Heart right ventricle (tissue), 16 donors: ENCODE measurements at regions not wholly inside any gene's neighbourhood (a gene's known extent, or its start where the extent isn't known, plus 50 kb on each side); places are given as distances from the start of the nearest gene placed in this dataset.

Experiments used
- ATAC-seq, 8 donors: fragments of 200-7000 bp; cut with Tn5 transposase; one replicate each; pipeline ENCODE4 v1.9.1; 2020; ENCODE audit warnings: mild to moderate bottlenecking in 8 of 8, moderate library complexity in 8 of 8, moderate number of reproducible peaks in 1 of 8
- DNase-seq, 2 donors: peaks; one replicate each; pipeline ENCODE4 v3.0.0-alpha.2; 2020
- H3K27ac ChIP-seq, 10 donors: fragments of 200-600 bp; sonication (generic) in 2 of 10; one replicate each; pipeline versions ENCODE4 v1.5.0 to v1.8.0; 2020 to 2022; ENCODE audit warnings: mild to moderate bottlenecking in 3 of 10
- H3K27me3 ChIP-seq, 7 donors: fragments of 200-600 bp; one replicate each; pipeline ENCODE4 v1.8.0; 2021 to 2022; ENCODE audit warnings: mild to moderate bottlenecking in 2 of 7
- H3K36me3 ChIP-seq, 9 donors: fragments of 200-600 bp; sonication (generic) in 1 of 9; one replicate each; pipeline versions ENCODE4 v1.5.0 to v1.8.0; 2020 to 2022; ENCODE audit warnings: mild to moderate bottlenecking in 2 of 9
- H3K4me1 ChIP-seq, 9 donors: fragments of 200-600 bp; sonication (generic) in 1 of 9; one replicate each; pipeline versions ENCODE4 v1.5.0 to v1.8.0; 2020 to 2022; ENCODE audit warnings: mild to moderate bottlenecking in 4 of 9
- H3K4me3 ChIP-seq, 10 donors: fragments of 200-600 bp; sonication (generic) in 2 of 10; one replicate each; pipeline versions ENCODE4 v1.5.0 to v1.8.0; 2020 to 2022; ENCODE audit warnings: mild to moderate bottlenecking in 7 of 10, moderate library complexity in 2 of 10
- H3K9me3 ChIP-seq, 11 donors: fragments of 200-600 bp in 10 of 11; sonication (generic) in 2 of 11; one replicate each; pipeline versions ENCODE4 v1.5.0 to v1.8.0; 2013 to 2022; ENCODE audit warnings: mild to moderate bottlenecking in 2 of 11, control low read depth in 1 of 11, moderate library complexity in 1 of 11
- WGBS, 2 donors: extraction: QIAGEN DNeasy Blood & Tissue Kit; methylation state at CpG; one replicate each; pipeline ENCODE4 v1.1.7; 2013; ENCODE audit warnings: inconsistent platforms in 1 of 2; 5-methylcytosine and 5-hydroxymethylcytosine counted together
- intact Hi-C, 10 donors: fragments of 100-400 bp; cut with DNase I; formaldehyde crosslinking; loops; one replicate each; pipeline versions ENCODE4 v1.11.1 to v1.14.2; 2022
- TF ChIP-seq, protein P1 (sequence below), 9 donors: fragments of 200-600 bp; sonication (generic) in 2 of 9; IDR thresholded peaks; one replicate each; pipeline versions ENCODE4 v1.5.0 to v1.8.0; 2021 to 2022; ENCODE audit warnings: antibody characterized with exemption in 9 of 9, mild to moderate bottlenecking in 5 of 9, moderate library complexity in 1 of 9
- donor health status: Arrhythmogenic right ventricular cardiomyopathy.
- donor health status: ischemic (EF 13 %, LVEDD 7.1; RV severe dilation, severe dysfunction).
- donor health status: healthy with polysubstance abuse.
- donor health status: DM: no; HTN: yes; CAD: no.
- donor health status: DM: no; HTN: no; CAD: no.
- donor health status: ischemic (EF 25% LVEDD 6.9; RV normal size, moderate dysfunction).
- donor health status: ischemic (EF 25% LVEDD 5.7; RV mildly dilated, moderate dysfunction).
- donor health status: healthy.
- donor health status: DM: yes; HTN: yes; CAD: no.
- donor health status: Ischemic cardiomyopathy.
- donor health status: ischemic (EF 35%, LVEDD 5.7; RV mildly dilated, moderate dysfunction).
- donor health status: nonischemic (EF 11% LVEDD 7.7; RV severe dilation, severe dysfunction).
- donor health status: DM: yes; HTN: yes; CAD: no.
- donor health status: PGD.
- donor health status: ischemic (EF 29% LVEDD 5.4; RV normal size, mild dysfunction).
- donor health status: nonischemic (EF 23%, LVEDD 6.1; RV moderate dilation, normal function).

DNA sequence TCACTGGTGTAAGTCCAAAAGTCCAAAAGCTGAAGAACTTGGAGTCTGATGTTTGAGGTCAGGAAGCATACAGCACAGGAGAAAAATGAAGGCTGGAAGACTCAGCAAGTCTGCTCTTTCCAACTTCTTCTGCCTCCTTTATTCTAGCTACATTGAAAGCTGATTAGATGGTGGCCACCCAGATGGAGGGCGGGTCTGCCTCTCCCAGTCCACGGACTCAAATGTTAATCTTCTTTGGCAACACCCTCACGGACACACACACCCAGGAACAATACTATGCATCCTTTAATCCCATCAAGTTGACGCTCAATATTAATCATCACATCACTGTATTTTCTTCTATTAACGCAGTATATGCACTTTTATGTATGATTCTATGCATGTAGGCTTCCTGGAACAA is 931.6 kb upstream of the GRIA3 start:
- WGBS, 2 donors = 79 to 81% methylated on average over 5 of the region's 5 CpGs
- H3K4me3 ChIP-seq = no peak overlapping the region
- no peaks in the 10 kb centered on the region for H3K4me1 ChIP-seq
- TF ChIP-seq, protein P1, sequence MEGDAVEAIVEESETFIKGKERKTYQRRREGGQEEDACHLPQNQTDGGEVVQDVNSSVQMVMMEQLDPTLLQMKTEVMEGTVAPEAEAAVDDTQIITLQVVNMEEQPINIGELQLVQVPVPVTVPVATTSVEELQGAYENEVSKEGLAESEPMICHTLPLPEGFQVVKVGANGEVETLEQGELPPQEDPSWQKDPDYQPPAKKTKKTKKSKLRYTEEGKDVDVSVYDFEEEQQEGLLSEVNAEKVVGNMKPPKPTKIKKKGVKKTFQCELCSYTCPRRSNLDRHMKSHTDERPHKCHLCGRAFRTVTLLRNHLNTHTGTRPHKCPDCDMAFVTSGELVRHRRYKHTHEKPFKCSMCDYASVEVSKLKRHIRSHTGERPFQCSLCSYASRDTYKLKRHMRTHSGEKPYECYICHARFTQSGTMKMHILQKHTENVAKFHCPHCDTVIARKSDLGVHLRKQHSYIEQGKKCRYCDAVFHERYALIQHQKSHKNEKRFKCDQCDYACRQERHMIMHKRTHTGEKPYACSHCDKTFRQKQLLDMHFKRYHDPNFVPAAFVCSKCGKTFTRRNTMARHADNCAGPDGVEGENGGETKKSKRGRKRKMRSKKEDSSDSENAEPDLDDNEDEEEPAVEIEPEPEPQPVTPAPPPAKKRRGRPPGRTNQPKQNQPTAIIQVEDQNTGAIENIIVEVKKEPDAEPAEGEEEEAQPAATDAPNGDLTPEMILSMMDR (IDR thresholded peaks at IDR 0.05) = no peak
- DNase-seq (no peak), ATAC-seq (no peak)
- no peaks in the 10 kb centered on the region for H3K36me3 ChIP-seq
- no peaks in the 10 kb centered on the region for H3K9me3 ChIP-seq
- intact Hi-C loops = loop anchor here in 1 of 10 donors (5.0 kb wide), 1 partner anchor 1055 kb away; no protein-coding TSS in a partner anchor
- no peaks in the 10 kb centered on the region for H3K27me3 ChIP-seq
- no peak overlapping the region for H3K27ac ChIP-seq

DNA sequence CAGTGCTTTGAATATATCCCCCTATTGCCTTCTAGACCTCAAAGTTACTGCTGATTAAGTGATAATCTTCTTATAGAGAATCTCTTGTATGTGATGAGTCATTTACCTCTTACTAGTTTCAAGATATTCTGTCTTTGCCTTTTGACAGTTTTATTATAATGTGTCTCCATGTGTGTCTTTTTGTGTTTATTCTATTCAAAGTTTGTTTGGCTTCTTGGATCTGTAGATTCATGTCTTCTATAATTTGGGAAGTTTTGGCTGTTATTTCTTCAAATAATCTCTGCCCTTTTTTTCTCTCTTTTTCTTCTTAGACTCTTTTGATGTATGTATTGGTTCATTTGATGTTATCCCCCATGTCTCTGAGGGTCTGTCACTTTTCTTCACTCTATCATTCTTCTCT is 915.7 kb upstream of the GRIA3 start:
- H3K9me3 ChIP-seq = peaks cover 0 to 27% (median 0%) of the 10 kb centered on the region in 11 donors
- no peaks in the 10 kb centered on the region for H3K36me3 ChIP-seq
- no peak overlapping the region for H3K27ac ChIP-seq
- intact Hi-C loops = no loop called here
- no peaks in the 10 kb centered on the region for H3K4me1 ChIP-seq
- TF ChIP-seq, protein P1 (IDR thresholded peaks at IDR 0.05) = no peak
- ATAC-seq (no peak), DNase-seq (no peak)
- H3K4me3 ChIP-seq = no peak overlapping the region
- H3K27me3 ChIP-seq = no peaks in the 10 kb centered on the region

DNA sequence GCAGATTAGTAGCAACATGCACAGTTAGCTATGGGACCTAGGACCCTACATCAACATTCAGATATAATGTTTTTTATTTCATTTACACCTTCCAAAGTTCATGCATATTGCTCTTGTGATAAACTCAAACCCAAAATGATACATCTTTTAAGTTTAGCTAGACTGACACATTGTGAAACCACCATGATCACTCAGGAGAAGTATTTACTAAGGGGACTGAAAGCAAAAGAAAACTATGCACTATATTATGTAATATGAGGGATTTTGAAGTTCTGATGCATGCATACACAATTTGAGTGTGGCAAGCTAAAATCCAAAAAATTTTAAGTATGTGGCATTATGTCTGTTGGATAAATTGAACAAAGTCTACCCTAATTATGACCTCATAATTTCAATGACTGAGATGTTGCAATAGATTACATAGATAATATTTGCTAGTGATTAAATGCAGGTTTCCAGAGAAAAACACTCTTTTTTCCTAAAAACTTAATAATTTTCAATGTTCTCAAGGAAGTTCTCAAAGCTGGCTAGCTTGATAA is 914.8 kb upstream of the GRIA3 start:
- no peak overlapping the region for H3K27ac ChIP-seq
- ATAC-seq = no peak
- TF ChIP-seq, protein P1 (IDR thresholded peaks at IDR 0.05) = no peak
- H3K4me3 ChIP-seq = no peak overlapping the region
- H3K27me3 ChIP-seq = no peaks in the 10 kb centered on the region
- no peak for DNase-seq
- H3K4me1 ChIP-seq = no peaks in the 10 kb centered on the region
- intact Hi-C loops = no loop called here
- no peaks in the 10 kb centered on the region for H3K36me3 ChIP-seq
- H3K9me3 ChIP-seq = peaks cover 0 to 27% (median 0%) of the 10 kb centered on the region in 11 donors

- ATAC-seq = no peak
- H3K36me3 ChIP-seq = no peaks in the 10 kb centered on the region
- WGBS, 2 donors = 67 to 76% methylated on average over 7 of the region's 7 CpGs
- H3K4me1 ChIP-seq = no peaks in the 10 kb centered on the region
- no peak for DNase-seq
- H3K4me3 ChIP-seq = no peak overlapping the region
- H3K27ac ChIP-seq = no peak overlapping the region
- peaks cover 0 to 22% (median 0%) of the 10 kb centered on the region in 11 donors for H3K9me3 ChIP-seq
- TF ChIP-seq, protein P1 (IDR thresholded peaks at IDR 0.05) = no peak
- H3K27me3 ChIP-seq = no peaks in the 10 kb centered on the region
- intact Hi-C loops = no loop called here
These were observed 913.1 kb upstream of the GRIA3 start for GRCh38 chrX:122270809-122271494.
